T follicular helper cell (primary cell): ENCODE measurements at regions not wholly inside any gene's neighbourhood (a gene's known extent, or its start where the extent isn't known, plus 50 kb on each side); places are given as distances from the start of the nearest gene placed in this dataset.

Experiments used
- DNase-seq: peaks from one replicate; pipeline ENCODE4 v3.0.0-alpha.2; 2020; ENCODE audit warnings: low read depth

DNA sequence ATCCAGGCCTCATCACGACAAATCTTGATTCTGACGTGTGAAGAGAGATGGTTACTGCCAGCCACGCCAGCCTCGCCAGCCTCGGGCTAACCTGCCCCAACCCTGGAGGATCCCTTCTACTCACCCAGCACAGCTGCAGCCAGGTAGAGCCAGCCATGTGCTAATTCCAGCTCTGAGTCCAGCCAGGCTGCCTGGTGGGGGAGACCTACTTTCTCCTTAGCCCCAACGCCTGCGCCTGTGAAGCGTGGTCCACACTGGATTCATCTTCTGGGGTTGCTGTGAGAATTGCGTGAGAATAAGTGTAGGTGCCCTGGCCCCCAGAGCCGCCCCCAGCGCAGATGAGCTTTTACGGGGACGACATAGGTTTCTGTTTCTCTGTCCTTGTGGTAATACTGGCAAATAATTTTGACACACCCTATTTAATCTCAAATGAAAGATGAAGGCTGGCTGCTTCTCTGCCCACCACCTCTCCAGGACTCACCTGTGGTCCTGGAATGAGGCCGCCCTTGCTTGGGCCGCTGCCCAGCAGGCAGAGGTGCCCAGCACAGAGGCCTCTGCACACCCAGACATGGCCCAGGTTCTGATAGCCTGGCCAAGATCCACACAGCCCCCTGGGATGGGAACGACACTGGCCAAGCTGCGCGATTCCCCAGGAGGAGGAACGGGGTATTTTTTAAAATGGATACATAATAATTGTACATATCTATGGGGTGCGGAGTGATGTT, 528.4 kb downstream of the TBC1D22A start:
- DNase-seq, result no peak

DNA sequence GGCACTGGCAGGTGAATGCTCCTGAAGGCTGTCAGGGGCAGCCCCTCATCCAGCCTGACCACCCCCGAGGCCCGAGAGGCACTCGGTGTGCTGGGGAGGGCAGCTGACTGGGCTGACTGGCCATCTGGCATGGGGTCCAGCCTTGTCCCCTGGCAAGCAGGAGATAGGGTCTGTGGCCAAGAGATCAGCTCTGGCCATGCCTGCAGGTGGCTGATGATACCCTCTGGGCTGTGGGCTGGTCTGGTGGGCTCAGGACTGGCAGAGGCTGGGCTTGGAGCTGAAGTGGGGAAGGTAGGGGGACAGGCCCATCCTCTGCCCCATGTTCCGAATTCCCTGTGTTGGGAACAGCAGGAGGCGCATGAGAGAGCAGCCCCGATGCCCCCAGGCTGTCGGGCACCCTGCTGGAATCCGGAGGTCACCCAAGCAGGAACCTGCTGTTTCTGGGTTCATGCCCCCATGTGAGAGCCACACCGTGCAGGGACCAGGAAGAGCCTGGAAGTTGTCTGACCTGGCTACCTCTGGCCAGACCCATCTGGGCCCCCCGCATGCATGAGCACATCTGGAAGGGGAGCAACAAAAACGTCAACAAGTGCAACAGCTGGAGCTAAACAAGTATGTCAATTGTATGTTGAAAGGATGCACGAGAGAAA, 527.0 kb downstream of the TBC1D22A start:
- DNase-seq, result no peak

DNA sequence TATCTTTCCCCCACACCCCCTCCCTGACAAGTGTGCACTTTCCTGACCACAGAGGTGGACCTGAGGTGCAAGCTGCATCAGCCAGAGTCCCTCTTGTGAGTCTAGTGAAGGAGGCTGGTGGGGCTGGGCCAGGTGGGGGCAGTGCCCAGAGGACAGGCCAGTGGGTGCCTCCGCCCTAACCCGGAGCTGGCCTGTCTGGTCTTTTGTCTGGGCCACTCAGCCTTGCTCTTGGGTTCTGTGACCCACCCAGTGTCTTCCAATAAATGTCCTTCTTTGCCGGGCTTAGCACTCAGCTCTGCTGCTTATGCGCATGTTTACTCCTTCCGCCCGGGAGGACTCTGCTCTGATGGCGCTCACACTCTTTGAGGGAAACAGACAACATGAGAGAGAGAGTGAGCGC, 526.2 kb downstream of the TBC1D22A start:
- no peak for DNase-seq

DNA sequence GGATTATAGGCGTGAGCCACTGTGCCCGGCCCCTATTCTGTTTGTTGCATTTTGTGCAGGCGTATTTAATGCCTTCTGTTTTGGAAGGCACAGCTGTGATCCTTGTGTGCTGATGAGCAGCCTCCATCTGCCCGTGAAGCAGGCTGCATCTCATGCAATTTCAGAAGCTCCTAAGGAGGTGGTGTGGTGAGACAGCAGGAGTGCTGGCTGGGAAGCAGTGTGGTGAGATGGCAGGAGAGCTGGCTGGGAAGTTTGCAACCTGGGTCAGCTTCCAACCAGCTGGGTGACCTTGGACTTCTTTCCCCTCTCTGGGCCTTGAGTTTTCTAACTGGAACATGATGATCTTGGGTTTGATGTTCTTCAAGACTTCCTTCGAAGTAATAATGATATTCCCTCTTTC, 525.1 kb downstream of the TBC1D22A start:
- no peak for DNase-seq

DNA sequence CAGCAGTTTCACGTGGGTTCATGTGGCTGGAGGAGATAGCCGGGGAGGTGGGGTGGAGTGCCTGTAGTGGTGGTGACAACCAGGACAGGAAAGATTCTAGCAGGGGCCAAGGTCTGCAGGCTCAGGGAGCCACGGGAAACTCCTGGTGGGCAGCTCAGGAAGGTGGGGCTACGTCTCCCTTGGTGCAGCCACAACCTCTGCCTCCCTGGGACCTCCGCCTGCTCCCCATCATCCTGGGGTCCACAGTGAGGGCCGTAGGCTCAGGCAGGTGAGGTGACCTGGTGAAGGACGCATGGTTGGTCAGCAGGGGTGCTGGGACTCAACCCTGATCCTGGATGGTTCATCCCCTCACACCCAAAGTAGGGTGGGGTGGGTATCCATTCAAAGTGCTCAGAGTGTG, 524.1 kb downstream of the TBC1D22A start:
- no peak for DNase-seq

DNA sequence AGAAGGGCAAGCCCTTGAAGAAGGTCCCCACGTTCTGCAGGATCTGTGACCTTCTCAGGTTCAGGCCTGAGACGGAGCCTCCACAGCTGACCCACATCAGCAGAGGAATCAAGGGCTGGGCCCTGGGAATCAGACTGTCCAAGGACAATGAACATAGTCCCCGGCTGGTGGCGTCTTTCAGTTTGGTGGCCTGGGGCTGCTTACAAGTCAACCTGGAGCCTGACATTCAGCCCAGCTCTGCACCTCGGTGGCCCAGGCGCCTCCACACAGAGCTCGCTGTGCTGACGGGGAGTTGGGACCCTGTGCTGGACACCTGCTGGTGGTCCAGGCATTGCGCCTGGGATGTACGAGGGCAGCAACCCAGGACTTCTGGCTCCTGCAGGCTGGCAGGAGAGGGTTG, 523.5 kb downstream of the TBC1D22A start:
- DNase-seq, result no peak

DNA sequence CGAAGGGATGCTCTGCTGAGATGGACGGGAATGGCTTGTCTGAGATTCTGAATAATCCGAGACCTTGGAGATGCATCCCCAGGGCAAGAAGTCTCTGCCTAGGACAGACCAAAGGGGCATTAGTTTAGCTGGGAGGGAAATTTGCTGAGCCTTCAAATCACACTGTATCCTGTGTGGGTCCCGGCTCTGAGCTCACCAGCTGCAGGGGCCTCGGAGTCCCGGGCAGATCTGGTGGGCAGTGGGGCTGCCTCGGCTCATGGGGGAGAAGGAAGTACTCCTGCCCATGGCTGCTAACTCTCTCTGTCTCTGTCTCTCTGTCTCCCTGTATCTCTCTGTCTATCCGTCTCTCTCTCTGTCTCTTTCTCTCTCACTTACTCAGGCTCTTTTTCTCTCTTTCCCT, 522.4 kb downstream of the TBC1D22A start:
- DNase-seq, result no peak

DNA sequence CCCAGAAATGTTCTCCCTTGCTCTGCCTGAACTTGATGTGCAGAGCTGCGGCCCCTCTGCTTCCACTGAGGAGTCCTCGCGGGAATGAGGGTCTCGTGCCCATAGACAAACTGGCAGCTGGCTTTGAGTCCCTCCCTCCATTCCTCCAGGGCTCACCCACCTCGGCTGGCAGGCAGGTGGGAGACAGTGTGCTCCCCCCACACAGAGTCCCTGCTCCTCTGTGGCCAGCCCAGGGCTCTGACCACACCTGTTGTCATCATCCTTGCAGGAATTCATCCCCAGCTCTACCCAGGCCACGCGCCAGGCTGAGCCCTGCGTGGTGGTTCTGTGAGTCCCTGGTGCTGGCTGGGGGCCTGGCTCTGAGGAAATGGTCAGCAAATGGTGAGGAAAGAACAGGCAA, 521.9 kb downstream of the TBC1D22A start:
- no peak for DNase-seq

DNA sequence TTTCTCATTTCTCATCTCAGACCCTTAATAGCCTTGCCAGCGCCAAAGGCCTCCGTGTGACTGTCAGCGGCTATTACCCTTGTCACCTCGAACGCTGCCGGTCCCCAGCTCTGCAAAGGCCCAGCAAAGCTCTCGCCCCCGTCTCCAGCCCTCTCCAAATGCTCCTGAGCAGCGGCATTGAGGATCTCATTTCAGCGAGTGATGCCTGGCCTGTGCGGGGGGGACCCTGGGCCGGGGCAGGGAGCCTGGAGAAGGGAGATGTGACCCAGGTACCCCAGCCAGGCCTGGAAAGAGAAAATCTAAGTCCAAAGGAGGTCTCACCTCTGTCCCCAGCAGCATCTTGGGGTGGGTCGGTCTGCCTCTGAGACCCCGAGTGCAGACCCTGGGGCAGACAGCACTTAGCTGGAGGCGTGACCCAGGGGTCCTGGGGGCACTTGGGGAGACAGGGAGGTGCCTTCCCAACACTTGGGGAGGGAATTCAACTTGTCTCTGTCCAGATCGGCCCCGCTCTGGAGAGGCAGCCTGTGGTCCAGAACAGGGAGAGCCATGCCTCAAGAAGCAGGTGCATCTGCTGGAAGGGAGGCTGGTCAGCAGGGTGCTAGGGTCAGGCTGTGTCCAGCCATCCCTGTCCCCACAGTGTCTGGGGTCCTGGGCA, 521.3 kb downstream of the TBC1D22A start:
- DNase-seq, result no peak

DNA sequence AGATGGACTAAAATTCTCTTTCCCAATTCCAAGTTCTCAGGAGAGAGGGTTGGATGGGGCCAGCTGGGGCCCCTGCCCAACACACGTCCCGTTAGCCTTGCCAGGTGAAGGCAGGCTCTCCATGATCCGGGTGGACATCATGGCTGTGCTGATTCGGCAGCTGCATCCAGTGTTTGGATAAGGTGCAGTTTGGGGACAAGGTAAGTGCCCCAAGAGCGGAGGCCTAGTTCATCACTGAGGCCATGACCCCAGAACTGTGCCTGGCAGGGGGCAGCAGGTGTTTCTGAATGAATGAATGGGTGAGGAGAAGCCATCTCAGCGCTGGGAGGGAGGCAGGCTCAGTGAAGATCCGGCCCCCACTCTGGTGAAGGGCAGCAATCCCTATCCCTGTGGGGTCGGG, 520.4 kb downstream of the TBC1D22A start:
- DNase-seq, result no peak

DNA sequence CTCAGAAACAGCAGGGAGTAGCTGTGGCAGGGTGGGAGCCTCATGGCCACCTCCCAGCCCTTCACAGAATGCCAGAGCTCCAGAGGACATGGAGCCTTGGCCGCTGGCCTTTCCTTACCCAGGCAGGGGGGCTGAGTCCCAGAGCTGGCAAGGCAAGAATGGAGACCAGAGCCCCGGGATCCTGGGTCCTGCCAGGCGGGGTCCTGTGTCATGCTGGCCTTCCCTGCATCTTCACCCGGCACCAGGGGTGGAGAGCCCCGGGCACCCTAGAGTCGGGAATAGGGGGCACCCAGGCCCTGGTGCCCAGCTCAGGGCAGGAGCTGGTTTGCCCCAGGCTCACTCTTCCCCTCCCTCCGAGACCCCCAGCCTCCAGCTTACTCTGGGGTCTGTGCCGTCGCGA, 519.9 kb downstream of the TBC1D22A start:
- DNase-seq, result no peak

DNA sequence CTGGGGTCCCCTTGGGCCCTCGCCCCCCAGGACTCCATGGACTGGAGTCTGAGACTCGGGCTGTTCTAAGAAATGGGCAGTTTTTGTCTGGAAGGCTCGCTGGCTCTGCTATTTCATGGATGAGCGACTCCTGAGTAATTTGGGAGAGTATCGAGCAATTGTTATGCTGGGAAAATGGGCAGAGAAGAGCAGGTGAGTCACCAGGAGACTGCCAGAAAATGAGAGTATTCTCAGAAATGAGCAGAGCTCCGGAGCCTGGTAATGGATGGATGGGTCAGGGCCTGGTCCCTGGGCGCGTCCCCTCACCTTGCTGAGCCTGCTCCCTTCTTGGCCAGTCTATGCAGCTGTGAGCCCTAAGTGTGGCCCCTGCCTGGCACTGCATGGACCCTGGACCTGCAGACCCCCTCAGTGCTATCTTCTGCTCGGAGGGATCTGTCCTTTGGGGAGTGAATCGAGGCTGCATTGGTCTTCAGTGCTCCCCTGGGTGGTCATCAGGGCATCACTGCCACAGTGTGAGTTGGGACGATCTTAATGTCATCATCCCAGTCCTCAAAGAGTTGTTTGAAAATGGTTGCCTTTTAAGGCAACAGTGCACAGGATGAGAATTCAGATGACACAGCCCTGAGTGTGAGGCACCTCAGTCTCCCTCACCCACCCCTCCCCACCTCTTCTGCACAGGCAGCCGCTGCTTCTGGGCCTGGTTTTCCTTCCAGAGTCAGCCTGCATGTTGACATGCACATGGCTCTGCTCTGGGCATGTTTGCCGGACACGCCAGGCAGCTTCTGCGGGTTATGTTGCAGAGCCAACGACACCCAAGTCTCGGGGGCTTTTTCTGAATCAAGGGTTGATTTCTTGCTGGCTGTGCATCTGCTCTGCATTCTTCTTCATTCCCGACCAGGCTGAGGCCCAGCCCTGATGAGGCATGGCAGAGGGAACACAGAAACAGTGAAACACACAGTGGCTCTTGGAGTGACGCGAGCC, 519.0 kb downstream of the TBC1D22A start:
- no peak for DNase-seq

DNA sequence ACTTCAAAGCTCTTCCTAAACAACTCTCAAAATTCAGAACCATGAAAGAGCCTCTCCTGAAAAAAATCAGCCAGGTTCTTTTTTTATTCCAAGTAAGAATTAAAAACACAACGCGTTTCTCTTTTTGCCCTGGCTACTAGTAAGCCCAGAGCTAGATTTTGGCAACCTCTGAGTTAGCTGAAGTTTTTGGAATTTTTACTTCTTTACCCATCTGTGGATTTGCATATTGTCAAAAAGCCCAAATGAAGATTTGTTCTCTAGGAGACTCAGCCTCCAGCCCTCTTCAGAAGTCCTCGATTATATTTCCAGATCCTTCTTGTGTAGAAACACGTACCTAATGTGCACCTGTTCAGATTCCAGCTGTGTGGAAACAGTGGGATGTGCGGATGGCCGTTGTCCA, 517.9 kb downstream of the TBC1D22A start:
- no peak for DNase-seq

DNA sequence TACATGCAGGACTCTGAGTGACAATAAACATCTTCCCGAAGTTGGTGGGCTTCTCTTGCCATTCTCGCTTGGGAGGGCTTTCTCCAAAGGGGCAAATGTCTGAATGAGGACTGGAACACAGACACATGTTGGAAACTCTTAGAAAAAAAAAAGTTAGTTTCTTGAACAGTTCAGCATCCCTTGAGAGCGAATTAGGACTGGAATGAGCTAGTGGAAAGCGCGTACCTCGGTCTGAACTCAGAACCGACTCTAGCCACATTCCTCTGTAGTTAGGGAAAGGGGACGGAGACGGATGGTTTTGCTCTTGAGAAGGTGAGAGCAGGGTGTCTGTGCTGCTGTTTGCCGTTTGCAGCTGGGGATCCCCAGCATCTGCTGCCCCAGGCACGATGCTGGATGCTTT, 517.3 kb downstream of the TBC1D22A start:
- DNase-seq, result no peak

DNA sequence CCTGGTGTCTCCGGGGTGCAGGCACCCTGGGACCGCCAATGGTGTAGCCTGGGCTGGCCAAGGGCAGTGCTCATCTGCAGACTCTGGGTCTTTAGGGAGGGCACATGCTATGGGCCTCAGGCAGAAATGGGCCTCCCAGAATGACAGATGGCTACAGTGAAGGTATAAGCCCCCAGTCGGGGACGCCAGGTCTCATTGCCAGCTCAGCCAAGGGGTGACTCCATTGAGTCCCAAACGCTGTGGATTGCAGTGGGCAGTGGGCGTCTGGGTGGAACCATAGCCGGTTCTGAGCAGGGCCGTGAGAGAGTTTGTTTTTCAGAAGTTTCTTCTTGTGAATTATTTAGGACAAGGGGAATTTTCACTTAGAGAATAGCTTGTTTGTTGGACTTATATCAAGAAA, 516.9 kb downstream of the TBC1D22A start:
- no peak for DNase-seq

DNA sequence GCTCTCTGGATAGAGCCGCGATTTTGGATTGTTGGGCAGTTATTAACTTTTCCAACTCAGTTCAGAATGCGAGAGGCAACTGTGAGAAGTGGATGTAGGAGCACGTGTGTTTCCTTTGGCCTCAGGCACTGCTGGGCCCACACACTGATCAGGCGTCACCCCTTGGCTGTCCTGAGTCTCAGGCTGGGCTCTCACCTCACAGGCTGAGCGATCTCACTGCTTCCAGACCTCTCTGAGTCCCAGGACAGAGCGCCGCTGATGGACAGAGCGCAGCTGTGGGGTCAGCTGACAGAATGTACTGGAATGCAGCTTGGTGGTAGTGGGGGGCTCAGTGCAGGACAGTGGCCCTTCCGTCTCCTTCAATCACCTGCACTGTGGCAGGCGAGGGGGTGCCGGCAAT, 516.2 kb downstream of the TBC1D22A start:
- DNase-seq, result no peak

DNA sequence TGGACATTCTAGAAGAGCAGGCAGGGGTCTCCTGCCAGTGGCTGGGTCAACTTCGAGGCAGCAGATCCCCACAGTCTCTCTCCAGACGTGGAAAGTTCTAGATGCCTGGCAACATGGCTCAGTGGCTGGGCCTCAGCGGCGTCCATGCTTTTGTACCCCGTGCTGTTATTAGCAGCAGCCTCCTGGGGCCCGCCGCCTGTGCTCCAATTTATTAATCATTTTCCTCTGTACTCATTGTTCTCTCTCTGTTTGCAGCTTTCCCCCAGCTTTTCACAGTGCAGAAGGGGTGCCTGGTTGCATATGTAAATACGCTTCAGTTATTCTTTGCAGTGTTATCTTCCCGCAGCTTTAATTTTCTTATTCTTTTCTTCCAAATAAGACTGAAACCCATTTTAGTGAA, 515.1 kb downstream of the TBC1D22A start:
- no peak for DNase-seq

DNA sequence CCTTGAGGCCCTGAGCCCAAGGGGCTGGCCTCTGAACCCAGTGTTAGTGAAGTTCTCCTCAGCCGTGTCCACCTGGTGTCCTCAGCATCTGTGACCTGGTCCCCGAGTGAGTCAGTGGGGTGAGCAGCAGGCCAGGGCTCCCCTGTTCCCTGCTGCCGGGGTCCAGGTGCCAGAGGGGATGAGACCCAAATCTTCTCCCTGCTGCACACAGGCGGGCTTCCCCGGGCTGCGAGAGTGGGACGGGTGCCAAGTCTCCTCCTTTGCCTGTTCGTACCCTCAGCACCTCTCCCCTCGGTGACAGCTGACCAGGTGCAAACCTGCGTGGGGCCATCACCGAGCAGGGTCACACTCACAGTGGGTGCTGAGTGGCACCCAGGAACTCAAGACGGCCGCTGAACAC, 514.5 kb downstream of the TBC1D22A start:
- DNase-seq, result no peak

DNA sequence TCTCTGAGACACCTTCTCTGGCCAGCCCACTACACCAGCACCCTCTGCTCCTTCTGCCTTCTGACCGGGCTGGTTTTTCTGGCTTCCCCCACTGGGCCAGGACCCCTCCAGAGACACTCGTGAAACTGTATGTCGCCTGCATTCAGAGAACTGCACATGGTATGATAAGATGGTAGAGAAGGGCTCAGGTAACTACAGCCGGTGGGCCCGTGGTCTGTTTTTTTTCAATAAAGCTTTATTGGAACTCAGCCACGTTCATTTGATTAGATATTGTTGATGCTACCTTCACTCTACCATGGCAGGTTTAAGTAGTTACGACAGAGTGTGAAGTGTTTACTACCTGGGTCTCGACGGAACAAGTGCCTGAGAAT, 514.0 kb downstream of the TBC1D22A start:
- DNase-seq, result no peak

DNA sequence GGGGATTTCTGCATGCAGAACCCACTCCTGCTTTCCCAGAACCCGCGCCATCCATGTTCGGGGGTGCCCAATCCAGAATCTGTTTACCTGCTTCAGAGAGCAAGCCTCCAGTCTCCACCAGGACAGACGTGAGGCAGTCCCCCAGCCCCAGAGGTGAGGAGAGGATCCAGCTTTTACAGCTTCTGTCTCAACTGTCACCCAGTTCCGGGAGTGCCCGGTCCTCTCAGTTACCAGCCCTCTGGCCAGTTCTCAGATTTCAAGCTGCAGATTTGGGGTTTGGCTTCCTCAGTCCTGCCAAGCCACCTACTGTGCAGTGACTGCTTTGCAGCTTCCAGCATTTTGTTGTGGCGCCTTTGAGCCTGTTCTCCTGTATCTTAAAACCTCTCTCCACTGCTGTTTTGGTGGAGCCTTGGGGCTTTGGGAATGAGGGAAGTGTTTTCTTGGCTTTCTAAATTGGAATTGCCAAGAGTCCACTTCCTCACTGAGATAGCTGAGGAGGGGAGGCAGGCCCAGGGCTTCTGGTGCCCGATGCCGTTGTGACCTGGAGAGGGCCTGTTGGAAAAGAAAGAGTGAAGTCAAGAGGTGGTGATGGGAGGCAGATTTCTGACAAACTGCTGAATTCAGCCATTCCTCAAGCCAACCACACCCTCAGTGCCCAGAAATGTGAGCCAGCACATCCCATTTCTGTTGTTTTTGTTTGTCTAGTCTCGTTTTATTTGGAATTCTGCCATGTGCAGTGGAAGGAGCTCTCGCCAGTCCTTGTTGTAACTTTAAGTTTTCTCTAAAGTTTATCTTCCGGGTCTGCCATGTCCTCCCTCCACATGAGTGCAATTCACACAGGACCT, 513.4 kb downstream of the TBC1D22A start:
- no peak for DNase-seq

DNA sequence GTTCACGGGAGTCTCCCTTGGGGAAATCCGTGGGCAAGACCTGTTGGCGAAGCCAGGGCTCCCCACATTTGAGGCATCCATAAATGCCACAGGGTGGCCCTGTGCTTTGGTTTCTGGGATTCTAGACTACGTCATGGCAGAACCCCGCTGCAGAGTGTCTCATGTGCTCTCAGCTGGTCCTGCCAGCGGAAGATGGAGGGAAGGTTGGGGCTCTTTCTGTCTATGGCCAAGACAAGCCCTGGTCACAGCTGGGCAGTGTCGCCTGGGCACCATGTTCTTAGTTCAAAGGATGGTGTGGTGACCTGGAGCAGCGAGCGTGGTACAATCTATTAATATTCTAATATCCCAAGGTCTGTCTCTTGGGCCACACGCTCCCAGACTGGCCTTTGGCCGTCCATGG, 511.7 kb downstream of the TBC1D22A start:
- DNase-seq, result no peak
